CD14-positive monocyte (primary cell): ENCODE measurements at regions not wholly inside any gene's neighbourhood (a gene's known extent, or its start where the extent isn't known, plus 50 kb on each side); places are given as distances from the start of the nearest gene placed in this dataset.

Experiments
- DNase-seq, 3 donors: peaks; one replicate each; pipeline ENCODE4 v3.0.0-alpha.2; 2011 to 2022
- H2AFZ ChIP-seq: 2 replicates; pipeline ENCODE4 v1.6.0; 2012; ENCODE audit warnings: mild to moderate bottlenecking, low read depth, low read length, inconsistent platforms; ENCODE audit not compliant: insufficient read depth, poor library complexity, severe bottlenecking
- H3K27ac ChIP-seq, 2 donors: 1 replicate in 1 of 2; 2 replicates in 1 of 2; pipeline ENCODE4 v1.5.1; 2012 to 2013; ENCODE audit warnings: low read length in 2 of 2, control low read depth in 1 of 2, inconsistent platforms in 1 of 2, low read depth in 1 of 2, mild to moderate bottlenecking in 1 of 2
- H3K27me3 ChIP-seq, 2 donors: one replicate each; pipeline versions ENCODE4 v1.6.0 to v1.6.1; 2011 to 2013; ENCODE audit warnings: low read length in 2 of 2; ENCODE audit not compliant: control insufficient read depth in 2 of 2, insufficient read depth in 2 of 2
- H3K36me3 ChIP-seq, 2 donors: replicated peaks in 1 of 2; 1 replicate in 1 of 2; 2 replicates in 1 of 2; pipeline versions ENCODE4 v1.5.1 to v1.6.1; 2012 to 2013; ENCODE audit warnings: low read length in 2 of 2, control low read depth in 1 of 2, inconsistent platforms in 1 of 2, mild to moderate bottlenecking in 1 of 2; ENCODE audit not compliant: insufficient read depth in 2 of 2, control insufficient read depth in 1 of 2
- H3K4me1 ChIP-seq, 2 donors: 1 replicate in 1 of 2; 2 replicates in 1 of 2; pipeline versions ENCODE4 v1.5.1 to v1.6.1; 2012 to 2013; ENCODE audit warnings: low read length in 2 of 2, control low read depth in 1 of 2, inconsistent platforms in 1 of 2, mild to moderate bottlenecking in 1 of 2, moderate library complexity in 1 of 2; ENCODE audit not compliant: insufficient read depth in 2 of 2, control insufficient read depth in 1 of 2
- H3K4me2 ChIP-seq: replicated peaks from 2 replicates; pipeline ENCODE3; 2012; ENCODE audit warnings: low read length, moderate library complexity, mild to moderate bottlenecking; ENCODE audit not compliant: poor library complexity, severe bottlenecking; ENCODE audit errors: extremely low read depth
- H3K4me3 ChIP-seq, 3 experiments: fragments of 200-600 bp in 1 of 3; sonication (generic) in 1 of 3; replicated peaks in 1 of 3; 1 replicate in 2 of 3; 2 replicates in 1 of 3; pipeline ENCODE4 v1.5.1; 2011 to 2013; ENCODE audit warnings: low read length in 3 of 3, mild to moderate bottlenecking in 3 of 3, control low read depth in 2 of 3, low read depth in 2 of 3, inconsistent platforms in 1 of 3, moderate library complexity in 1 of 3
- H3K79me2 ChIP-seq: 2 replicates; pipeline ENCODE4 v1.6.0; 2012; ENCODE audit warnings: mild to moderate bottlenecking, control low read depth, inconsistent platforms, low read length, moderate library complexity; ENCODE audit not compliant: insufficient read depth
- H3K9ac ChIP-seq: 2 replicates; pipeline ENCODE4 v1.6.0; 2017; ENCODE audit warnings: low read length, mild to moderate bottlenecking; ENCODE audit not compliant: insufficient read depth, poor library complexity, severe bottlenecking
- H3K9me3 ChIP-seq, 2 donors: replicated peaks in 1 of 2; 1 replicate in 1 of 2; 2 replicates in 1 of 2; pipeline versions ENCODE4 v1.5.1 to v1.6.1; 2012 to 2013; ENCODE audit warnings: low read length in 2 of 2, control low read depth in 1 of 2; ENCODE audit not compliant: control insufficient read depth in 1 of 2, insufficient read depth in 1 of 2
- H4K20me1 ChIP-seq: 2 replicates; pipeline ENCODE4 v1.6.0; 2012; ENCODE audit warnings: mild to moderate bottlenecking, low read length, control low read depth, moderate library complexity; ENCODE audit not compliant: insufficient read depth
- H3K27ac Mint-ChIP-seq, 7 donors: one replicate each; pipeline ENCODE4 v1.8.0; 2020; ENCODE audit warnings: mild to moderate bottlenecking in 7 of 7, mixed read lengths in 7 of 7, moderate library complexity in 6 of 7, inconsistent platforms in 2 of 7
- H3K27me3 Mint-ChIP-seq, 3 donors: one replicate each; pipeline ENCODE4 v1.8.0; 2021 to 2022; ENCODE audit warnings: low read depth in 3 of 3, mild to moderate bottlenecking in 3 of 3, mixed read lengths in 3 of 3, moderate library complexity in 3 of 3, inconsistent platforms in 1 of 3
- H3K36me3 Mint-ChIP-seq, 2 donors: one replicate each; pipeline ENCODE4 v1.8.0; 2020; ENCODE audit warnings: mixed read lengths in 2 of 2, inconsistent platforms in 1 of 2, mild to moderate bottlenecking in 1 of 2
- H3K4me1 Mint-ChIP-seq: one replicate; pipeline ENCODE4 v1.8.0; 2020; ENCODE audit warnings: mild to moderate bottlenecking, mixed read lengths
- H3K4me3 Mint-ChIP-seq, 2 donors: one replicate each; pipeline ENCODE4 v1.8.0; 2020; ENCODE audit warnings: mild to moderate bottlenecking in 2 of 2, mixed read lengths in 2 of 2, moderate library complexity in 1 of 2
- H3K9me3 Mint-ChIP-seq, 7 donors: one replicate each; pipeline ENCODE4 v1.8.0; 2020 to 2022; ENCODE audit warnings: mixed read lengths in 7 of 7, mild to moderate bottlenecking in 6 of 7, moderate library complexity in 6 of 7, inconsistent platforms in 2 of 7
- CTCF ChIP-seq: fragments of 200-600 bp; IDR thresholded peaks from one replicate; pipeline ENCODE4 v1.8.0; 2022; ENCODE audit warnings: antibody characterized with exemption, mild to moderate bottlenecking
- WGBS: methylation state at CpG from one replicate; pipeline ENCODE4 v1.1.5; 2013; ENCODE audit warnings: missing lambda C conversion rate; ENCODE audit not compliant: insufficient coverage; 5-methylcytosine and 5-hydroxymethylcytosine counted together
- intact Hi-C, 2 donors: fragments of 100-400 bp; cut with micrococcal nuclease; formaldehyde crosslinking; loops; one replicate each; pipeline versions ENCODE4 v1.15.0 to v1.15.1; 2023

GRCh38 chr3:107217172-107217571 lies 160.1 kb upstream of the CCDC54 start:
- DNase-seq = no peak
- H3K9me3 Mint-ChIP-seq = peaks cover 0 to 5% (median 0%) of the 10 kb centered on the region in 7 donors
- no peaks in the 10 kb centered on the region for H3K9me3 ChIP-seq
- no peaks in the 10 kb centered on the region for H3K27me3 ChIP-seq
- H3K4me1 Mint-ChIP-seq = no peaks in the 10 kb centered on the region
- no peak overlapping the region for H3K27ac ChIP-seq
- H3K4me1 ChIP-seq = no peaks in the 10 kb centered on the region
- H4K20me1 ChIP-seq = no peaks in the 10 kb centered on the region
- TF ChIP-seq CTCF = no peak
- no peaks in the 10 kb centered on the region for H3K36me3 Mint-ChIP-seq
- no peak overlapping the region for H2AFZ ChIP-seq
- H3K27me3 Mint-ChIP-seq = peaks cover 0 to 2% (median 2%) of the 10 kb centered on the region in 3 donors
- no peak overlapping the region for H3K9ac ChIP-seq
- H3K4me3 ChIP-seq = no peak overlapping the region
- WGBS = 100% methylated on average over 3 of the region's 5 CpGs
- H3K36me3 ChIP-seq = no peaks in the 10 kb centered on the region
- no peak overlapping the region for H3K4me2 ChIP-seq
- no peaks in the 10 kb centered on the region for H3K79me2 ChIP-seq
- no peak overlapping the region for H3K4me3 Mint-ChIP-seq
- H3K27ac Mint-ChIP-seq = no peak overlapping the region
- intact Hi-C loops = no loop called here

- Mint-ChIP-seq H3K27ac (no peak overlapping the region), H3K4me1 (no peaks in the 10 kb centered on the region), H3K9me3 (peaks cover 0 to 5% (median 0%) of the 10 kb centered on the region in 7 donors), H3K4me3 (no peak overlapping the region), H3K27me3 (peaks cover 0 to 2% (median 2%) of the 10 kb centered on the region in 3 donors), H3K36me3 (no peaks in the 10 kb centered on the region)
- H3K4me3 ChIP-seq = no peak overlapping the region
- no peaks in the 10 kb centered on the region for H3K79me2 ChIP-seq
- intact Hi-C loops = no loop called here
- no peaks in the 10 kb centered on the region for H4K20me1 ChIP-seq
- no peaks in the 10 kb centered on the region for H3K36me3 ChIP-seq
- no peak for TF ChIP-seq CTCF
- no peak for DNase-seq
- no peak overlapping the region for H3K9ac ChIP-seq
- H3K27ac ChIP-seq = no peak overlapping the region
- no peak overlapping the region for H3K4me2 ChIP-seq
- H3K4me1 ChIP-seq = no peaks in the 10 kb centered on the region
- no peaks in the 10 kb centered on the region for H3K27me3 ChIP-seq
- H3K9me3 ChIP-seq = no peaks in the 10 kb centered on the region
- H2AFZ ChIP-seq = no peak overlapping the region
- WGBS = 100% methylated on average over 3 of the region's 5 CpGs
These were observed 158.4 kb upstream of the CCDC54 start for GRCh38 chr3:107218864-107219269.
